ENCODE measurements at regions not wholly inside any gene's neighbourhood (a gene's known extent, or its start where the extent isn't known, plus 50 kb on each side); places are given as distances from the start of the nearest gene placed in this dataset.
A peak's percentile ranks its signal among the peaks of the same experiment; 100 is the strongest.
"Not testable (repeated sequence)": the region's sequence is repeated elsewhere in the genome, so short reads cannot be mapped to it uniquely, and the experiment has no call there.

DNA sequence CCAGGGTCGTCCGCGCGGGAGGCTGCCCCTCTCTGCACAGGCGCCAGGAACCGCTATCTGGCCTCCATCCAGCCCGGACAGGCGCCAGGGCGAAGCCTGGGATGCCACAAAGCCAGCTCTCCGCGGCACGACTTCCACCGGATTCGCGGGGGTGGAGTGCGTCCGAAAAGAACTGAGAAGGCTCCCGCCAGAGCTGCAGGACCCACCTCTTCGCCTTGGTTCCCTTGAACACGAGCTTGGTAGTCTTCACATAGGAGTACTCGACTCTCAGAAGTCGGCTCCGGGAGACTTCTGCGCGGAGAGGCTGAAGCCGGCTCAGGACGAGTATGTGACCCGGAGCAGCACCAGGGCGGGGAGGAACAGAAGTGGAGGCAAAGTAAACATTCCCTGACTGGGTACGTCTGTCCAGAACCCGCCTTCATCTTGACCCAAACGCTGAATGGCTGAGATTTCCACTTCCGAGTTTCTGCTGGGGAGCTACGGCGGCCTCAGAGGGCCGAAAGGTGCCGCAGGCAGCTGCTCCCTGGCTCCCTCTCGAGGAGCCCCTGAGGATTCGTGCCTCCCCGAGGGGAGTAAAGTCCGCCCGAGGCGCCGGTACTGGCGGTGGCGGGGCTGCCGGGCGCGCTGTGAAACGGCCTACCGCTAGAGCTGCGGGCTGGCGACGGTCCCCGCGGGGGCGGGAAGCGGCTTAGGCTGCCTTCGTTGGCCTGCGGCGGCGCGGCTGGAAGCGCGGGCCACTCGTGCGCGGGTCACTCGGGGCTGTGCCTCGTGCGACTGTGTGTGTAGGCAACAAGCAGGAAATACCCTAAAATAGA lies 2654.9 kb upstream of the DEFB115 start:
- Histone ChIP-seq H3K27ac (peak overlapping the region in 1 of 2 donors; percentile 78), H3K4me3 (peak overlapping the region; percentile 50 to 66)
- H3K36me3 ChIP-seq; H3K4me1 ChIP-seq; H3K27me3 ChIP-seq; intact Hi-C loops (cut with DNase I; ENCODE audit: low total_unique reads); H3K9me3 ChIP-seq: not testable (repeated sequence)
- DNase-seq: peak; percentile 31 to 64
- TF ChIP-seq, protein P1, sequence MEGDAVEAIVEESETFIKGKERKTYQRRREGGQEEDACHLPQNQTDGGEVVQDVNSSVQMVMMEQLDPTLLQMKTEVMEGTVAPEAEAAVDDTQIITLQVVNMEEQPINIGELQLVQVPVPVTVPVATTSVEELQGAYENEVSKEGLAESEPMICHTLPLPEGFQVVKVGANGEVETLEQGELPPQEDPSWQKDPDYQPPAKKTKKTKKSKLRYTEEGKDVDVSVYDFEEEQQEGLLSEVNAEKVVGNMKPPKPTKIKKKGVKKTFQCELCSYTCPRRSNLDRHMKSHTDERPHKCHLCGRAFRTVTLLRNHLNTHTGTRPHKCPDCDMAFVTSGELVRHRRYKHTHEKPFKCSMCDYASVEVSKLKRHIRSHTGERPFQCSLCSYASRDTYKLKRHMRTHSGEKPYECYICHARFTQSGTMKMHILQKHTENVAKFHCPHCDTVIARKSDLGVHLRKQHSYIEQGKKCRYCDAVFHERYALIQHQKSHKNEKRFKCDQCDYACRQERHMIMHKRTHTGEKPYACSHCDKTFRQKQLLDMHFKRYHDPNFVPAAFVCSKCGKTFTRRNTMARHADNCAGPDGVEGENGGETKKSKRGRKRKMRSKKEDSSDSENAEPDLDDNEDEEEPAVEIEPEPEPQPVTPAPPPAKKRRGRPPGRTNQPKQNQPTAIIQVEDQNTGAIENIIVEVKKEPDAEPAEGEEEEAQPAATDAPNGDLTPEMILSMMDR (IDR thresholded peaks at IDR 0.05): peak; percentile 20 to 64 (median 36)

DNA sequence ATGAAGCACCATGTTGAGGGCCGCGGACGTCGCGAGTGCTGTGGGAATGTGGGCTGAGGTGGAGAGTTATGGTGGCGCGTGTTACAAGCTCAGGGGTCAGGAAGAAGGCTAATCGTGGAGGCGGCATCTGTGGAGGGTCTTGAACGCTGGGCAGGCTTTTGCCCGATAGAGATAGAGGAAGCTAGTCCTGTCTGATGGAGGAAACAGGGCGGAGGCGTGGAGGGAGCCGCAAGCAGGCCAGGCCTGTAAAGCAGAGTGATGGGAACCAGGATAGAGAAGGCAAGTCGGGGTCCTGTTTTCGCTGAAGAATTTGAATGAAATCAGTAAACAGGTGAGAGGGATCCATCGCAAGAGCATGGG lies 2654.3 kb upstream of the DEFB115 start:
- intact Hi-C loops (cut with DNase I; ENCODE audit: low total_unique reads): not testable (repeated sequence)

DNA sequence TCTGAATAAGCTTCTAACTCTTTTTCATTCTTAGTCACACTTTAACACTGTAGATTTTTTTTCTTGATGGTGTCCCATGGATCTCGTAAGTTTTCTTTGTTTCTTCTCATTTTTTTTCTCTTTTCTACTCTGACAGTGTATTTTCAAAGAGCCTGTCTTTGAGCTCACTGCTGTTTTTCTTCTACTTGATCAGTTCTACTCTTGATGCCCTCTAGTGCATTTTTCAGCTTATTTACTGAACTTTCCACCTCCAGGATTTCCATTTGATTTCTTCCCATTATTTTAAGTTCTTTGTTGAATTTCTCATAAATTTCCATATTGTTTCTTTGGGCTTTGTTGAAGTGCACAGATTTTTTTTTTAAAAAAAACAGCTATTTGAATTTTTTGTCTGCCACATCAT lies 2641.1 kb upstream of the DEFB115 start:
- DNase-seq: no peak
- H3K27ac ChIP-seq: no peak overlapping the region
- H3K36me3 ChIP-seq: no peaks in the 10 kb centered on the region
- H3K4me3 ChIP-seq: no peak overlapping the region
- no peaks in the 10 kb centered on the region for H3K9me3 ChIP-seq
- H3K27me3 ChIP-seq: no peaks in the 10 kb centered on the region
- intact Hi-C loops (cut with DNase I; ENCODE audit: low total_unique reads): no loop called here
- TF ChIP-seq POLR2A (IDR thresholded peaks at IDR 0.05): no peak
- TF ChIP-seq, protein P1 (IDR thresholded peaks at IDR 0.05): no peak
- H3K4me1 ChIP-seq: no peaks in the 10 kb centered on the region

More for the DNA sequence above, 2654.3 kb upstream of the DEFB115 start:
- not testable (repeated sequence) for H3K9me3 ChIP-seq, DNase-seq, H3K4me1 ChIP-seq, H3K27me3 ChIP-seq, H3K36me3 ChIP-seq
- Histone ChIP-seq H3K4me3 (peak overlapping the region; percentile 50 to 66), H3K27ac (peak overlapping the region in 1 of 2 donors; percentile 78)

DNA sequence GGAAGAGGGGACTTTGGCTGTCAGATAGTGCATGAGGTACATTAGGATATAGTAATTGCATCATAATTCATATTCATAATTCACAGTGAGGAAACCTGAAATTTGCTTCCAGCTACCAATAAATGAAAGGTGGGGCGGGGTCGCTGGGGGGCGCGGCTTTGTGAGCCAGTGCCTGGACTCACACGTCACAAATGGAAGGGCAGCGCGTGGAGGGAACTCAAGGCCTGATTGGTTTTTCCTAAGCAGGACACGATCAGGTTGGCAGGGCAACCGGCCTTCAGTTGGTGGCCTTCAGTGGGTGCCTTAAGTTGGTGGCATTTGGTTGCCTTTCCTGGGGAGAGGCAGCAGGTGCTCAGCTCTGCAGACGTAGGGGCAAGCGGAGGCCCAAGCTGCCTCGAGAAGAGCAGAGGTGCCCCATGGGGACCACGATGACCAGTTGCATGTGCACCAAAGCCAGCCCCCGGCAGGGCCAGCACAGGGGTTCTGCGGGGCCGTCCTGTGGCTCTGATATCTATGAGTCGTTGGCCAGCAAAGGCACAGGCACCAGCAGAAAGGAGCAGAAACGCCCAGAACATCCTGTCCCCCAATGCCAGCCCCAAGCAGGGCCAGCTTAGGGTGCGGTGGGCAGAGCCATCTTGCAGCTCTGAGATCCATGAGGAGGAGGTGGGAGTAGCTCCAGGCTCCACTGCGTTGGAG lies 2637.4 kb upstream of the DEFB115 start:
- H3K27ac ChIP-seq; H3K4me3 ChIP-seq; H3K27me3 ChIP-seq; DNase-seq; H3K9me3 ChIP-seq; intact Hi-C loops (cut with DNase I; ENCODE audit: low total_unique reads); H3K4me1 ChIP-seq; H3K36me3 ChIP-seq: not testable (repeated sequence)

DNA sequence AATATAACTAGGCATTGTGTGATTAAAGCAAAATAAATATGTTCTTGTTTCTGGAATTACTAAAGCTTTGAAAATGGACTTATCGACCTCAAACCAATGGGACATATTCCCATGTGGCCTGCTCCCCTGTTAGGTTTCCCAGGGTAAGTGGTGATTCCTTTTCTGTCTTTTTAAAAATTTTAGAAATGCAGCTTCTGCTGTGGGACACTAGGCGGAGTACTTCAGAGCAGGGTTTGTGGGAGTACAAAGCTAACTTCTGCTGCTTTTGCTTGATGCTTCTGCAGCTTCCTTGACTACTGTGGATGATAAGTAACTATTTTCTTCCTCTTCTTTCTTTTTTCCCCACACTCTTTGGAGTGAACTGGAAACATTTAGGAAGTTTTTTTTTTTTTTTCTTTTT lies 2632.4 kb upstream of the DEFB115 start:
- intact Hi-C loops (cut with DNase I; ENCODE audit: low total_unique reads): not testable (repeated sequence)

DNA sequence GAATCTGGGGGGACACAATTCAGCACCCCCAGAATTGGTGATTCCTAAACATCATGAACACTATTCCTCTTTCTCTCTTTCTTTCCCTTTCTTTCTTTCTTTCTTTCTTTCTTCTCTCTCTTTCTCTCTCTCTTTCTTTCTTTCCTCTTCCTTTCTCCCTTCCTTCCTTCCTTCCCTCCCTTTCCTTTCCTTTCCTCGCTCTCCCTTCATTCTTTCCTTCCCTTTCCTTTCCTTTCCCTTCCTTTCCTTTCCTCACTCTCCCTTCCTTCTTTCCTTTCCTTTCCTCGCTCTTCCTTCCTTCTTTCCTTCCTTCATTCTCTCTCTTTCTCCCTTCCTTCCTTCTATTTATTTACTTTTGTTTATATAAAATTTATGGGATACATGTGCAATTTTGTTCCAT lies 2616.6 kb upstream of the DEFB115 start:
- H3K36me3 ChIP-seq; H3K27ac ChIP-seq; H3K27me3 ChIP-seq; H3K4me3 ChIP-seq; DNase-seq; H3K4me1 ChIP-seq; H3K9me3 ChIP-seq; intact Hi-C loops (cut with DNase I; ENCODE audit: low total_unique reads): not testable (repeated sequence)

More for the DNA sequence above, 2632.4 kb upstream of the DEFB115 start:
- not testable (repeated sequence) for H3K27ac ChIP-seq, H3K9me3 ChIP-seq, H3K27me3 ChIP-seq, DNase-seq, H3K4me1 ChIP-seq, H3K36me3 ChIP-seq, H3K4me3 ChIP-seq

Data from uterus (tissue), 3 donors.